Stromal cell of bone marrow (primary cell): ENCODE measurements at regions not wholly inside any gene's neighbourhood (a gene's known extent, or its start where the extent isn't known, plus 50 kb on each side); places are given as distances from the start of the nearest gene placed in this dataset.
"Not testable (repeated sequence)": the region's sequence is repeated elsewhere in the genome, so short reads cannot be mapped to it uniquely, and the experiment has no call there.

Source experiments
- DNase-seq: peaks from one replicate; pipeline ENCODE4 v3.0.0-alpha.2; 2012; ENCODE audit warnings: low read depth

DNA sequence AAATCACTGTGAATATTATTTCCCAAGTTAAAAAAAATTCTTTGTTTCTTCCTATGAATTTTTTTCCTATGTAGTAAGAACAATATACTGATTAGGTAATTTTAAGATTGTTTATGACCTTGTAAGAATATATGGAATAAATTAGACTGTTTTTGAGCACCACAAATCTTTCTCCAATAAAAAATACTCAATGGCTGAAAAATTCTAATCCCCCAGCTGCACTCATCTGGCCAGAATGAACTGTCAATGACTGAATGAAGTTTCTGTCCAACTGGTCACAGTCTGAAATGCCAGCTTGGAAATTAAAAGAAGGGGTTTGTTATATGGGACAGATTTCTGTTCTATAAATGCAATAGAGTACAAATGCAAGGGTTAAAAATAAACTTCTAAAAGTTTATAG lies 569.5 kb upstream of the SEMA6A start:
- DNase-seq, result no peak

DNA sequence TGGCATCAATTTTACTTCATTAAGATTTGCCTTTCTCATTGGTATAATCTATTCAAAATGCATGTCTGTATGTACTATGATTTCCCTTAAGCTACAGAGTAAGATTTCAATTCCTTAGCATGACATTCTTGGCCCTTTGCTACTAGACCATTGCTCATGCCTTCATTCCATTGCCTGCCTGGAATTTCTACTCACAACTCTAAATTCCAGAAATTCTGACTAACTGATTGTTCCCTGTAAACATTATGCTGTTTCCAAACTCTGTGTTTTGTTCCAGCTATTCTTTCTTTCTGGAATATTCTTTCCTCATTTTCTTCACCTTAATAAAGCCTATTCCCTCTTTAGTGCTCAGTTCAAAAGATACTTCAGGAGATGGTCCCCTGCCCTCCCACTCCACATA lies 568.8 kb upstream of the SEMA6A start:
- DNase-seq, result no peak

DNA sequence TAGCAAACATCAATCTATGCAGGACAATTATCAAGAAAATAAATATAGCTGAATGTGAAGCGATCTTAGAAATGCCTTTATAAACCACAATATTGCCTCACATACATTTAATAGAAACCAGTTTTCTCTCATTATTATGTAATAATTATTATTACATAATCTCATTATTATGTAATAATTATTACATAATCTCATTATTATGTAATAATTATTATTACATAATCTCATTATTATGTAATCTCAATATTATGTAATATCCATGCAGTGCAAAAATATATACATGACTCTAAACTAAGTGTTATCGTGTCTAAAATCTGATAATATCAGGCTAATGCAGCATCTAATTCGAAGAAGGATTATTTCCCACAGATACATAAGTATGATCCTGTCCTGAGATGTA lies 563.9 kb upstream of the SEMA6A start:
- DNase-seq, result no peak

DNA sequence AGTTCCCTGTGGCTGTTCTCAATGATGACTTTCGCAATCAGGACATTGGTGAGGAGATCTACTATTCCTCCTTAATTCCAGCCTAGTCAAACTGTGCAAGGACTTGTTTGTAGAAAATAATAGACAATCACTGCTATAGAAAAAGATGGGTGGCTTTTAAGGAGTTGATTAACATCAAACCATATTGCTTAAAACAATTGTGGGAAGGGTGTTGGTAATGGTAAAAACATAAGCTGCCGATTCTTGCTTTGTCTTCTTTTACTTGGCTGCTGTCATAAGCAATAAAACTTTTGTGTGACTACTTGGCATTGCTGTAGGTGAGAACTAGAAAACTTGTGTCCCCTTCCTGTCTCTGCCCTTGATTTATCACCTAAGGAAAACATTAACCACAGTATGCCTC lies 561.2 kb upstream of the SEMA6A start:
- no peak for DNase-seq

DNA sequence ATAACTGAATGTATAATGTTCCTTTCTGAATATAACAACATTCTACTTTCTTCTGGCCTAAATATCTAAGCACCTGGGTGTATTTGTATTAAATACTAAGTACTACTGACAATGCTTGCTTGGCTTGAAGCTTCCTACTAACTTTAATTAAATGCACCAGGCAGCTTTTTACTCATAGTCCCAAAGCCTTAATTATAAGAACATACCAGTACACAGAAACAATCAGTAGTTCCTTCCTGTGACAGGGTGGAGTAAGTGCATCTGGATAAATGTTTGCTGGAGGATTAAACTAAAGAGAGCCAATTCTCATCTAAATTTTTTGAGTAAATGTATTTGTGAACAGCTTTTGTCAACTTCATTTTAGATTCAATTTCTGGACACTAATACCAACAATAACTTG lies 558.6 kb upstream of the SEMA6A start:
- no peak for DNase-seq

DNA sequence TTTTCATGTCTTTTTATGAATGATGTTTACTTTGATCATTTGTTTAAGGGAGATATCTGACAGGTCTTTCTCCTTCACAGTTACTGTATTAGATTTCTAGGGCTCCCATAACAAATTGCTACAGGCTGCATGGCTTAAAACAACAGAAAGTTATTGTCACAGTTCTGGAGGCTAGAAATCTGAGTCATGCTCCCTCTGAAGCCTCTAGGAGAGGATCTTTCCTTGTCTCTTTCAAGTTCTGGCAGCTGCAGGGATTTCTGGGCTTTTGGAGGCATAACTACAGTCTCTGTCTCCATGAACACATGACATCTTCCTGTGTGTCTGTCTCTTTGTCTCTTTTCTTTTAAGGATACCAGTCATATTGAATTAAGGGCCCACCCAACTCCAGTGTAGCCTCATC lies 557.3 kb upstream of the SEMA6A start:
- DNase-seq, result no peak

DNA sequence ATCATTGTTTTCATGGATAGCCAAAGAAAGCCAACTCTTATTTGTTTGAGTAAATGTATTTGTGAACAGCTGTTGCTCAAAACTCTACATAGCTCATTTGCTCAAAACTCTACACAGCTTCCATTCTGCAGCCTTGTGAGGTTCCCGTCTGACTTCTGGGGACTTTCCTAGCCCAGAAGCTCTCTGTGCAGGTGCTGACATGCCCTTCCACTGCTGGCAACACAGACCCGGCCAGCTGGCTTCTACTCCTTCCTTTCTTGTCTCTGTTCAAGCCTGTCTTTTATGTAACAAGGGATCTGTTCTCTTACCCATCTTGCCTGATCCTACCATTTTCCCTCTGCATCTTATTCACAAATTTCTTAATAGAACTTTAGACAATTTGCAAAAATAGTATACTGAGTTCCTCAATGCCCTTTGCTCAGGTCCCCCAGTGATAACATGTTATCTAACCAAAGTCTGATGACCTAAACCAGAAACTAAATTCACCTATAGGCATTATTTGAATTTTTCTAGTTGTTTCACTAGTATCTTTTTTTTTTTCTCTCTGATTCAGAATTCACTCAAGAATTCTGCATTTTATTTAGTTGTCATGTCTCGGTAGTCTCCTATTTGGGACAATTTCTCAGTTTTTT lies 556.5 kb upstream of the SEMA6A start:
- DNase-seq, result no peak

DNA sequence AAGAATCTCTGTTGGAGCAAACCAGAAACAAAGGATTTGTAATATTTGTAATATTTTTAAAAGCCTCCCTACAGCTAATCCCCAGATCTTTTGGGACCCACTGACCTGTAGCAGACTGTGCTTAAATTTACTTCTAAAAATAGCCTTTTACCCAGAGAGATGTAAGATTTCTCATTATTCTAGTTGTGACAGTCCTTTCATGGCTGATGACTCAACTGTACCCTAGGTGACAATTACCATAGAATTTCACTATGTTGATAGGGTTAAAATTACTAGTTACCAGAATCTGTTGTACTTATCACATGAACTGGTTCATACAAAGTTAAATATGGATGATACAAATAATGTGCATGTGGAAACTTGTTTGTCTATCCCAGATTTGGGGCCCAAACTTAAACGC lies 543.9 kb upstream of the SEMA6A start:
- DNase-seq, result no peak

DNA sequence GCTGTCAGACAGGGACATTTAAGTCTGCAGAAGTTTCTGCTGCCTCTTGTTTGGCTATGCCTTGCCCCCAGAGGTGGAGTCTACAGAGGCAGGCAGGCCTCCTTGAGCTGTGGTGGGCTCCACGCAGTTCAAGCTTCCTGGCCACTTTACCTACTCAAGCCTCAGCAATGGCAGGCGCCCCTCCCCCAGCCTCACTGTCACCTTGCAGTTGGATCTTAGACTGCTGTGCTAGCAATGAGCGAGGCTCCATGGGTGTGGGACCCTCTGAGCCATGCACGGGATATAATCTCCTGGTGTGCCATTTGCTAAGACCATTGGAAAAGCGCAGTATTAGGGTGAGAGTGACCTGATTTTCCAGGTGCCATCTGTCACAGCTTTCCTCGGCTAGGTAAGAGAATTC lies 542.7 kb upstream of the SEMA6A start:
- DNase-seq, result not testable (repeated sequence)

DNA sequence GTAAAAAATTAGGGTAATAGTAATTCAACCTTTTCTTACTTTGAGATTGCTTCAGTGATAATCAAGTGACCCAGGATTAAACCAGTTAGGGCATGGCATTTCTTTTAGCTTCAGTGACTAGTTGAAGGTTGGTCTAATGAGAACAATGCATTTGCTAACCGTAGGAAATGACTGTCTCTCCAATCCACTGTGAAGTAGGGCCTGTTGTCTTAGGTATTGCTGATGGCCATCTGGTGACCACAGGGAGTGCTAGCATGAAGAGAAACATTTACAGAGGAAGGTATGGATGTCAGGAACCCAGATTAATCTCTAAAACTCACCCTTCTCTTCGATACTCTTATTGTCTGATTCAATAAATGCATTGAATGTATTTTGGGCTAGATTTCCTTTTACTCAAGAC lies 535.9 kb upstream of the SEMA6A start:
- DNase-seq, result no peak

DNA sequence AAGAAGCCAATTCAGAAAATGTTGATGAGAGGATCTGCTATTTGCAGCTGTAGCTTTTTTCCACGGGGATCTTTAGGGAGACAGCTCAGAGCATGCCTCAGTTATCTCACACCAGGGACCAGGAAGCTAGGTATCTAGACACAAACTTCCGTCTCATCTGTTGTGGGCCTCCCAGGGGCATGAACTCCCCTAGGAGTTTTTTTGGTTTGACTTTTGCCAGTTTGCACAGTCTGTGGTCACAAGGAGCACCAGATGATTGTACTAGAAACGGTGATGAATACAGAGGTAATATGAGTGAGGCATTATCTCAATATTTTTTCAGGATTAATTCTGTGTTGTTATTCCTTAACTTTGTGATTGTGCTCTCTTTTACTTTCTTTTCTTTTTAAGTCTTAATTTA lies 533.2 kb upstream of the SEMA6A start:
- no peak for DNase-seq

DNA sequence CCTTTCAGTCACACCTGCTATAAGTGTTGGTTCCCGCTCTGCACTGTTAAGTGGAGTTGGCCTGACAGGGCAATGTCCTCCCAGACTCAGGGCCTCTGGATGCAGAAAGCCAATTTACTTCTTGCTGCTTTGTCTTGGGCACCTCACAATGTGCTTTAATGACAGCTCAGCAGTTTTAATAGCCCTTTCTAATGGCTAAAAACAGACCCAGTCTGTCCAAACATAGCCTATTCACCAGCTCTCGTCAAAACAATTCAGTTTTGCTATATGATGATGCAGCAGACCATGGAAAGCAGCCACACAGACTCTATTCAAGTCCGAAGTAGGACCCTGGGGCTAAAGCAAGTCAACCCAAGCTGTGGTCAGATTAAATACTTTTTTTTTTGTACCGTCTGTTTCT lies 529.1 kb upstream of the SEMA6A start:
- DNase-seq, result no peak

DNA sequence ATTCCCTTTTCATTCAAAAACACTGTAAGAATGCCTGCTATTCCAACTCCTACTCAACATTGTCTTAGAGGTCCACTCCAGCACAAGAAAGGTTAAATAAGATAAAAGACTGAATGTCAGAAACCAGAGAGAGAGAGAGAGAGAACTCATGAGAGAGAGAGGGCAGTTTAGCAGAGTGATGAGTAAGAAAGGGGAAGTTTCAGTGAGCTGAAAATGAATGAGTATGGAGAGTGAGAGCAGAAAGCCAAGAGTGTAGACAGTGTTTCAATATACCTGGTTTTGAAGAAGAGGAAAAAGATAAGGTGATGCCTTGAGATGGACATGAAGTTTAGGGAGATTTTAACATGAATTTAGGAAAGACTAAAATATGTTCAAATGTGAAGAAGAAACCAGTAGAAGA lies 528.0 kb upstream of the SEMA6A start:
- no peak for DNase-seq

DNA sequence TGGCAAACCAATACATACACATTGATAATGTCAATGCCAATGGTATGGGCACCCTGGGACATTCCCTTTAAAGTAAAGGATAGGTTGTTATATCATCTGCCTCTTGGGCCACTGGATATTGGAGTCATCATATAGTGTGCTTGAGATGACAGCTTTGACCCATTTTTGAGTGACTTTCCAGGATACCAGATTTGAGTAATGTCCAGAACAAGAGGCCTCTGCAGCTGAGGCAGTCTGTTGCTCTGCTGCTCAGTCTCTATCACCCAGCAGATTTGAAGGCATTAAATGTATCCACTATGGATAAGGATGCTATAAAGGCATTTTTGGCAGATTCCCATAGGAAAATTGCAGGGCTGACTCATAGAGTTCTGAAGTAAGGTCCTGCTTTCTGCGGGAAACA lies 525.6 kb upstream of the SEMA6A start:
- no peak for DNase-seq

DNA sequence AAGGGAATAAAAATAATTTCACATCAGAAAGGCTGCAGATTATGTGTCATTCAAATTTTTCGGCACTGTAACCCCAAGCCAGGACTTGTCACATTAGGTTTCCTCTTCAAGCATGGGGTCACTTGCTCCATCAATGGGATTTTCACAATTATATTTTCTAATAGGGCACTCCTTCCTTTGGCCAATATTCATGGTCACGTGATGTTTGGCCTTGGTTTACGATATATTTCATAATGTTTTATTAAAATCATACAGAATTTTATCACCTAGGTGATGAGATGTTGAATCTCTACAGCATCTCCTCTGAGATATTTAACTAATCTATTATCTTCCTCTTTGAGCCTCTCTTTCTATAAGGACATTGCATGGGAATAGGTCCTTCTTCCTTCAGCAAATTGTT lies 523.5 kb upstream of the SEMA6A start:
- DNase-seq, result no peak

DNA sequence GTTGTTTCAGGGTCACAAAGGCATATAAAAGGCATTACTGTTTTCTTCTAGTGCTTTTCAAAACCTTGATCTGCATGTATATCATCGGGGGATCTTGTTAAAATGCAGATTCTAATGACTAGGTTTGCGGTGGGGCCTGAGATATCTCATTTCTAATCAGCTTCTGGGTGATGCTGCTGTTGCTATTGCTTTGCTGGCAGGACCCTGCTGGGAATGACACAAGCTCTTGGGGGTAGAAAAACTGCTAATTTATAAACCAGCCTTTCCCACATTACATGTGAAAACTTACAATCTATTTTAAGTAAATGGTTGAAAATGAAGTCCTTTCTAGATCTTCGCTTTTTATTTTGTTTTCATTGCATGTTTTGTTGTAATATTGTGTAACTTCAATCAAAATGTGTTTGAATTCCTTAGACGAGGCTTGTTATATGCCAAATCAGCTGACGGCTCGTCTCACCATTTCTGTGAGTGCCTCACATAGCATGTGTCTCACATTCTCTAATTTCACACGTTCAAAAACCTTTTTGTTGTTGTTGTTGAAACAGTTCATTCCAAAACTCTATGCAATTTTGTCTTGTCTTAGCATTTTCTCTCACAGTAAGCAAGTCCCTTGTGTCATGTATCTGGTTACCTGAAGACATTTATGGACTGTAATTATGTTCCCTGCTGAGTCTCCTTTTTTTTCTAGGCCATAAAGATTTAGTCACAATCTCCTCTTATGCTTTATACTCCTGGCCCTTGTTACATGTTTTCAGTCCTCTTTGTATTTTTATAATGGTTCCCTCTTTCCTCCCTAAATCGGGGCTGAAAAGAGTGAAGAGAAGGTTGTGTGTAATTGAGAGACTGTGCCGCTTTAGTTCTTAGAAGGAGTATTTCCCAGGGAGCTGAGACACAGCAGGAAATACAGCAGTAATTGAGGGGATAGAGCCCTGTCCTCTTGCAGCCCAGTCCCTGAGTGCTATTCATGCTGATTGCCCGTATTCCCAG lies 521.0 kb upstream of the SEMA6A start:
- DNase-seq, result no peak

DNA sequence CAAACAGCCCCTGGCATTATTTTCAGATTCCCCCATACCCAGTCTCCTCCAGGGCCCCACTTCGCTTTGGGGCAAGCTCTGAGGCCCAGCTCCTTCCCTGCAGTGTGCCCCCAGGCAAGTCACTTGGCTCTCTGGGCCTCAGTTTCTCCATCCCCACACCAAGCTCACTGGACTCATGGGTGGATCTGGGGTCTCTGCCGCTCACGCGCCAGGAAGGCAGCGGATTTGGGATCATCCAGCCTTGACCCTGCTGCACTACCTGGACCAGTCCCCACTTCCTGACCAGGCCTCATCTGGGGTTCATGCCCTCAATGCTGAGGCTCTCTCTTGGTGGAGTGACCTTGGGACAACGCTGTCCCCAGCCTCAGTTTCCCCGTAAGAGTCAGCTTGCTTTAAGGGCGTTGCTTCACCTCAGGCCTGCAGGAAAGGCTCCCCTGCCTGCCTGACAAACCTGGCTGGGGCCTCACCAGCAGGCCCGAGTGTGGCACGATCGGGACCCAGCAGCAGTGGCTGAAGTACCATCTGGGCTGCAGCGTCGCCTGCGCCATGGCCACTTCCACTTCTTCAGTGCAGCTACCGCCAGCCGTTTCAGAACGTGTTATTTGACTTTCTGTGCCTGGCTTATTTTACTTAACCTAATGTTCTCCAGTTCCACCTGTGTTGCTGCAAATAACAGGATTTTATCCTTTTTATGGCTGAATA lies 519.6 kb upstream of the SEMA6A start:
- DNase-seq, result no peak

DNA sequence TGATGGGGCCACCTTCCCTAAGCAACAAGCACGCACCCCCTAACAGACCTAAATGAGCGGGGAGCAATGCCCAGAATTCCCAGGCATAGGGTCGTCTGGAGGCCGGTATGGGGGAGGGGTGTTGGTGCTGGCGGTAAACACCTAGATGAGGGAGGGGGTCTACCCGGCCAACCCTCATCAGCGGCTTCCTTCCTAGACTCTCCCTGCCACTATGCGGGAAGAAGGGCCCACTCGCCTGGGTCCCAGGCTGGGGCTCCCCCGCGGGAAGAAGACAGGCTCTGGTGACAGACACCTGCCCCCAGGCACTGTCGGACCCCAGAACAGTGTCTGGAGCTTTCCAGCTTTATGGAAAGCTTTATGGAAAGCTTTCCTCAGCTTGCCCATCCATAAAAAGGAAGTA lies 519.0 kb upstream of the SEMA6A start:
- no peak for DNase-seq

DNA sequence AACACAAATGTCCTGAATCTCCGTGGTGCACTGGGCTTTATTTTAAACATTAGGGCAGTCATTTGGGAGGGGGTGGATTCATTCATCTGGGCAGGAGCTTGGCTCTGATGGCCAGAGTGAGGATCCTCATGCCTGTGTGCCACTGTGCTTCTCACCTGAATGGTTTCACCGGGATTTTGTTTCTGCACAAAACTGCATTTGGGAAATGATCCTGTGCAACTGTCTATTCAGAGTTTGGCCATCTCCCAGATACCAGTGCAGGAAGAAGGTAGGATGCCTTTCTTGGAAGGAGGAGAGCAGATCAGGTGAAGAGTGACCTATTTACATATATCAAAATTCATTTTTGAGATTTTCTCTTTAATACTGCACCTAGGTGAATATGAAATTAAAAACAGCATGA lies 514.4 kb upstream of the SEMA6A start:
- DNase-seq, result no peak

DNA sequence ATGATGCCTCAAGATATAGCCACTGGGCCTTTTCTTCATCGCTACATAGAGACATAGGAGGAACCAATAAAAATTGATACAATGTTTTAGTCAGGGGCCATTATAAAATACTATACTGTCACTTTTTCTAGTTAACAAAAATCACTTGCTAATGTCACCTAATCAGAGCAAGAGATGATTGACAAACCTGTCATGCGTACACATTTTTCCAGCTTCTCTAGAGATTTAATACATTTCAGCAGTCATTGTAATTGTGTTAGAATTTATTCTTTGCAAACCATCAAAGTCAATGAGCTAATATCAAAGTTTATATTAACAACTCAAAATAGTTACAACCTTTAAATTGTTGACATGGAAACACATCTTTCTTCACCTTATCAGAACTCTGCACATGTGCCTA lies 513.6 kb upstream of the SEMA6A start:
- DNase-seq, result no peak

DNA sequence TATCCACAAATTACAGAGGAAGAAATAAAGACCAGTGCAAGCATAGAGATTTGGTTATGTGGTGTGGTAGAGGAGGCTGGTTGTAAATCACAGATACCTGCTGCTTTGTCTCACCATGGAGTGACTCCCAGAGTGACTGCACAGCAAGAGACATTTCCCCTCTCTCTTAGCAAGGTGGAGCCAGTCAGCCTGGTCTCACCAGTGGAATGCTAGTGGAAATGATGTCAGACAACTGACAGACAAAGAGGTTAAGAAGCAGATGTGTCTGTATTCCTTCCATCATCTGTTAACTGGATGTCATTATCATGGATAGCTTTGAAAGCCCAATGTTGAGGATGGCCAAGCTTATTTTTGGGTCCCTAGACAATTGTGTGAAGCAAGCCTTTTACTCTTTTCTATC lies 509.4 kb upstream of the SEMA6A start:
- no peak for DNase-seq

DNA sequence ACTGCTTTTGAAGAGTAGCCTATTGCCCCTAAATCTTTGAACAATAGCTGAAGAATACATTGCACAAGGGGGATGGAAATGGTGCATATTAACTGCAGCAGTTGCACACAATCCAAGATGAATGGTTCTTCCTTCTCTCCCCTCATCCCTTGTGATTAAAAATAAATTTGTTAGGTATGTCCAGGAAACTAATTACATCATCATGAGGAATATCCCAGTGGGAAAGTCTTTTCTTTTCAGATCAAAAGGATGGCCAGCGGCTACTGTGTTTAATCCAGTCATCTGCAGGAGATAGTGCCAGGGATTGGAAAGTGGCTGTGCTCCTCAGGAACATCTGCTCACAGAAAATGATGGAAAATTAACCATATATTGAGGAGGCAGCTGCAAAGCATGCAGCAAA lies 508.4 kb upstream of the SEMA6A start:
- no peak for DNase-seq

DNA sequence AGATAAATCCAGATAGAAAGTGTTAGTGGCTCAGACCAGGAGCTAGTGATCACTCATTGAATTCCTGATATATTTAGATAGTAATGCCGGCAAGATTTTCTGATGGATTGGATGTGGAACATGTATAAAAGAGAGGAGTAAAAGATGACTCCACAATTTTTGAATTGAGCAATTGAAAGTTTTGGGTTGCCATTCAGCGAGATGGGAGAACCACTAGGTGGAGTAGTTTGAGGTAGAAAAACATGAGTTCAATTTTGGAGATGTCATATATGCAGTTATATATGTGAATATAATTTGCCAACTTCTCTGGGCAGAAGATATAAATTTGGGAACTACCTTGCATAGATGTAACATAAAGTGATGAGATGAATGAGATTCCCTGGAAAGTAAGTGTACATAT lies 502.5 kb upstream of the SEMA6A start:
- no peak for DNase-seq
